ENCODE measurements at regions not wholly inside any gene's neighbourhood (a gene's known extent, or its start where the extent isn't known, plus 50 kb on each side); places are given as distances from the start of the nearest gene placed in this dataset.

- DNase-seq = no peak
Observed at GRCh38 chr21:17869115-17869514, 50.0 kb upstream of the C21orf91 start.
